ENCODE measurements at regions not wholly inside any gene's neighbourhood (a gene's known extent, or its start where the extent isn't known, plus 50 kb on each side); places are given as distances from the start of the nearest gene placed in this dataset.

DNA sequence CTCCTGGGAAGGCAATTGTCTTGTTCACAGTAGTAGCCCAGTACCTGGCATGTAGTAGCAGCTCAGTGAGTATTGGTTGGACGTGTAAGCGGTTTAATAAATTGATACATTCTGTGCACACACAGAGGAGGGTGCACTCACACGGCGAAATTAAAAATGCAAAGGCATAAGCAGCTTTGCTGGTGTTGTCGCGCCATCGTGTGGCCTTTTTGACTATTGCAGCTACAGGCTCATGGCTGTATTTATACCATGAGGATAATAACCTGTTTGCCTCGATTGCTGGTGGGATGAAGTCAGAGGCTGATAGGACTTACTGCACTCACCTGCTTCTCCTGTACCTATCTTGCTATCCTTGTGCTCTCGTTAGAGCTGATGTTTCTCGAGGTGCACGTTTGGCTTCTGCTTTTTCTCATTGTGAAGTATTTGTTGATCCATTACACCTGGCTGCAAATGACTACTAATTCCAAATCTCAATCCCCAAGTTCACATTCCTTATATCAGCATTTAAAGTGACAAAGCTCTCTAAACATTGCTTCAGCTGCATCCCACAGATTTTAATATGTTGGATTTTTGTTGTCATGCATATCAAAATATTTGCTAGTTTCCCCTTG lies 61.5 kb downstream of the TBXT start:
- DNase-seq (ENCODE audit: low read depth) = peak; percentile 34
- peak; percentile 86 for TF ChIP-seq CTCF (IDR thresholded peaks at IDR 0.05; ENCODE audit: low read depth, low read length, missing control alignments)
- H3K4me3 ChIP-seq (ENCODE audit: low read depth, low read length) = no peak overlapping the region

DNA sequence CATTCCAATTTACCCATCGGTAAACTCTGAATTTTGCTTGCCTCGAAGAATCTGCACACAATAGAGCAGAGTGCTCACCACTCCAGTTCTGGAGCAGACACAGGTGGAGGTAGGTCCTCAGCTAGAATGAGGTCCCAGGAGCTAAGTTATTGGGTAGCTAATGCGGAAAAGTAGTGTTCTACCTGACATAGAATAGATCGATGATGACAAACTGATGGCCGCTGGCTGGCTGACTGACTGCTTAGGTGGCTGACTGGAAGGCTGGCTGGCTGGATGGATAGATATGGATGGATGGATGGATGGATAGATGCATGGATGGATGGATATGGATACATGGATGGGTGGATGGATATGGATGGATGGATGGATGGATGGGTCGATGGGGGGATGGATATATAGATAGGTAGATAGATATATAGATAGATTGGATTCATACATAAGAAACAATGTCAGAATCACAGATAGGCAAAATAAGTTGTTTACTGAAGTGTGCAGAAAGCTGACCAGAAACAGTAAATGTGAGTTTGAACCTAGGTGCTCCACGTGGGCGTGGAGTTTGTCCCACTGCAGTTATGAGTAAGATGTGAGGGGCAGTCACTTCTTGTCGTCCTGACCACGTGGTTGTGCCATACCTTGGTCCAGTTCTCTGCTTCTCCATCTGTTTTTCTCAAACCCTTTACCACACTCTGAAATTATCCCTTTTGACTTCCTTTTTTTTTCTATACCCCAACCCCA lies 62.1 kb downstream of the TBXT start:
- no peak for TF ChIP-seq CTCF (IDR thresholded peaks at IDR 0.05; ENCODE audit: low read depth, low read length, missing control alignments)
- H3K4me3 ChIP-seq (ENCODE audit: low read depth, low read length) = no peak overlapping the region
- DNase-seq (ENCODE audit: low read depth) = no peak

DNA sequence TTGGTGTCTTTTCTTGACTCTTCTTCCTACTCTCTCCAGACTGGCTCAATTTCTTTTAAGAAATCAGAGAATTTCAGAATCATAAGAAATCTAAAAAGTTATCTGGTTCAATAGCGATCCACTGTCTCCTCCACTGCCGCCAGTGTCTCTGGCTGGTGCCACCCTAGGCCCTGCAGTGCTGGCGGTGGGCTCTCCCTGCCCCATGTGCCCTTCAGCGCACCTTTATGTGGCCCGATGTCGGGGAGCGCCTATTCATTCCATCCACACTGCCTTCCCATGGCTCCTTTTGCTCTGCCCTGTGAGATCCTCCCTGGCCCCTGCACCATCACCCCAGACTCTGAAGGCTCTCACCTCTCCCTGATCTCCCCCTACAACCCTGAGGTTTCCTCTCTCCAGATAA lies 62.8 kb downstream of the TBXT start:
- H3K4me3 ChIP-seq (ENCODE audit: low read depth, low read length) = no peak overlapping the region
- DNase-seq (ENCODE audit: low read depth) = no peak
- TF ChIP-seq CTCF (IDR thresholded peaks at IDR 0.05; ENCODE audit: low read depth, low read length, missing control alignments) = no peak

- no peak for DNase-seq (ENCODE audit: low read depth)
- TF ChIP-seq CTCF (IDR thresholded peaks at IDR 0.05; ENCODE audit: low read depth, low read length, missing control alignments) = no peak
- no peak overlapping the region for H3K4me3 ChIP-seq (ENCODE audit: low read depth, low read length)
Measured at GRCh38 chr6:166104107-166104506, 63.5 kb downstream of the TBXT start.

- H3K4me3 ChIP-seq (ENCODE audit: low read depth, low read length) = no peak overlapping the region
- no peak for DNase-seq (ENCODE audit: low read depth)
- TF ChIP-seq CTCF (IDR thresholded peaks at IDR 0.05; ENCODE audit: low read depth, low read length, missing control alignments) = no peak
Measured at GRCh38 chr6:166101819-166102419, 65.7 kb downstream of the TBXT start.

- TF ChIP-seq CTCF (IDR thresholded peaks at IDR 0.05; ENCODE audit: low read depth, low read length, missing control alignments) = peak; percentile 96
- H3K4me3 ChIP-seq (ENCODE audit: low read depth, low read length) = no peak overlapping the region
- DNase-seq (ENCODE audit: low read depth) = no peak
Measured at GRCh38 chr6:166097914-166098522, 69.6 kb downstream of the TBXT start.

Measured in GM12864 (cell line).